WTC11 (cell line): ENCODE measurements at regions not wholly inside any gene's neighbourhood (a gene's known extent, or its start where the extent isn't known, plus 50 kb on each side); places are given as distances from the start of the nearest gene placed in this dataset.

Experiments used
- ATAC-seq: fragments of 200-7000 bp; cut with Tn5 transposase; 2 replicates; pipeline ENCODE4 v1.10.0; 2021; ENCODE audit warnings: mild to moderate bottlenecking, moderate library complexity
- CTCF ChIA-PET: fragments of 300-600 bp; sonication (Branson Sonifier 250); formaldehyde crosslinking; loops from one replicate; lab custom pipeline; 2021; ENCODE audit warnings: antibody characterized with exemption; lab: Charles Lee
- POLR2A ChIA-PET: fragments of 350-600 bp; sonication (Branson Sonifier 250); formaldehyde crosslinking; loops from one replicate; lab custom pipeline; 2021; ENCODE audit warnings: antibody characterized with exemption; lab: Charles Lee
- DNase-seq: peaks from one replicate; pipeline ENCODE4 v3.0.0; 2021; ENCODE audit warnings: low spot score
- H3K27ac Mint-ChIP-seq: 2 replicates; pipeline ENCODE4 v1.8.0; 2021; ENCODE audit warnings: mixed read lengths
- H3K27me3 Mint-ChIP-seq: 2 replicates; pipeline ENCODE4 v1.8.0; 2021; ENCODE audit warnings: low read depth, mild to moderate bottlenecking, moderate library complexity, mixed read lengths
- H3K36me3 Mint-ChIP-seq: 2 replicates; pipeline ENCODE4 v1.8.0; 2021; ENCODE audit warnings: mixed read lengths
- H3K4me1 Mint-ChIP-seq: 2 replicates; pipeline ENCODE4 v1.8.0; 2022; ENCODE audit warnings: mixed read lengths
- H3K4me3 Mint-ChIP-seq: 2 replicates; pipeline ENCODE4 v1.8.0; 2021; ENCODE audit warnings: mild to moderate bottlenecking, moderate library complexity, mixed read lengths
- H3K9me3 Mint-ChIP-seq: 2 replicates; pipeline ENCODE4 v1.8.0; 2021; ENCODE audit warnings: mixed read lengths
- GABPB1 ChIP-seq: sonication (generic); formaldehyde crosslinking; IDR thresholded peaks from 2 replicates; pipeline ENCODE4 v1.8.1; 2023; ENCODE audit warnings: mild to moderate bottlenecking, missing genetic modification reagents
- IRF1 ChIP-seq: sonication (generic); formaldehyde crosslinking; IDR thresholded peaks from 2 replicates; pipeline ENCODE4 v1.8.0; 2023; ENCODE audit warnings: missing genetic modification reagents
- JAZF1 ChIP-seq: fragments of 250-450 bp; sonication (Bioruptor Pico); IDR thresholded peaks from 2 replicates; pipeline ENCODE4 v1.9.0; 2021; ENCODE audit warnings: moderate library complexity, mild to moderate bottlenecking, inconsistent platforms
- MAX ChIP-seq: sonication (generic); formaldehyde crosslinking; IDR thresholded peaks from 2 replicates; pipeline ENCODE4 v1.8.0; 2022; ENCODE audit warnings: mild to moderate bottlenecking, missing genetic modification reagents
- MYBL2 ChIP-seq: sonication (generic); formaldehyde crosslinking; IDR thresholded peaks from 2 replicates; pipeline ENCODE4 v1.8.1; 2023; ENCODE audit warnings: mild to moderate bottlenecking, moderate library complexity, missing genetic modification reagents
- NFE2L1 ChIP-seq: sonication (generic); formaldehyde crosslinking; IDR thresholded peaks from 2 replicates; pipeline ENCODE4 v1.8.1; 2023; ENCODE audit warnings: missing genetic modification reagents
- PRRX2 ChIP-seq: fragments of 250-450 bp; sonication (Bioruptor Pico); IDR thresholded peaks from 2 replicates; pipeline ENCODE4 v1.8.0; 2021; ENCODE audit warnings: mild to moderate bottlenecking
- STAT6 ChIP-seq: sonication (generic); formaldehyde crosslinking; conservative IDR thresholded peaks from 2 replicates; pipeline ENCODE4 v1.8.1; 2023; ENCODE audit warnings: mild to moderate bottlenecking, low read depth, missing genetic modification reagents, moderate library complexity
- TP53 ChIP-seq: sonication (generic); formaldehyde crosslinking; IDR thresholded peaks from 2 replicates; pipeline ENCODE4 v1.8.1; 2023; ENCODE audit warnings: mild to moderate bottlenecking, missing genetic modification reagents
- USF2 ChIP-seq: sonication (generic); formaldehyde crosslinking; IDR thresholded peaks from 2 replicates; pipeline ENCODE4 v1.8.1; 2023; ENCODE audit warnings: mild to moderate bottlenecking, missing genetic modification reagents, moderate library complexity
- ZNF138 ChIP-seq: sonication (generic); formaldehyde crosslinking; conservative IDR thresholded peaks from 2 replicates; pipeline ENCODE4 v1.8.1; 2022; ENCODE audit warnings: mild to moderate bottlenecking, moderate library complexity, missing genetic modification reagents
- ZNF423 ChIP-seq: fragments of 250-450 bp; sonication (Bioruptor Pico); IDR thresholded peaks from 2 replicates; pipeline ENCODE4 v2.1.2; 2022; ENCODE audit warnings: mild to moderate bottlenecking, moderate library complexity
- TF ChIP-seq, protein P1 (sequence below): sonication (generic); formaldehyde crosslinking; IDR thresholded peaks from 2 replicates; pipeline ENCODE4 v1.8.1; 2023; ENCODE audit warnings: mild to moderate bottlenecking, missing genetic modification reagents
- TF ChIP-seq, protein P2 (sequence below): sonication (generic); formaldehyde crosslinking; IDR thresholded peaks from 2 replicates; pipeline ENCODE4 v1.8.1; 2022; ENCODE audit warnings: low read depth, mild to moderate bottlenecking, moderate library complexity, missing genetic modification reagents, borderline replicate concordance
- TF ChIP-seq, protein P3 (sequence below): sonication (generic); formaldehyde crosslinking; IDR thresholded peaks from 2 replicates; pipeline ENCODE4 v1.8.1; 2023; ENCODE audit warnings: mild to moderate bottlenecking, missing genetic modification reagents

- TF ChIP-seq JAZF1 (CRISPR knock-in tag) (no peak), USF2 (CRISPR knock-in tag) (no peak)
- Mint-ChIP-seq H3K9me3 (peaks cover 9% of the 10 kb centered on the region), H3K36me3 (peaks cover 8% of the 10 kb centered on the region), H3K27ac (no peak overlapping the region), H3K27me3 (no peaks in the 10 kb centered on the region), H3K4me3 (no peak overlapping the region), H3K4me1 (no peaks in the 10 kb centered on the region)
- POLR2A ChIA-PET = no interaction called here
- CTCF ChIA-PET = no interaction called here
- DNase-seq (no peak), ATAC-seq (no peak)
Observed at GRCh38 chr2:57850415-57851130, 196.0 kb upstream of the VRK2 start.

GRCh38 chr2:57855212-57855611 lies 191.4 kb upstream of the VRK2 start:
- DNase-seq = no peak
- H3K27ac Mint-ChIP-seq = no peak overlapping the region
- H3K4me1 Mint-ChIP-seq = no peaks in the 10 kb centered on the region
- ChIA-PET CTCF (interaction anchor here (0.8 kb wide), 1 partner anchor 135 kb away, joined by 3 read pairs; no protein-coding TSS in a partner anchor), POLR2A (no interaction called here)
- TF ChIP-seq TP53 (CRISPR knock-in tag) = no peak
- TF ChIP-seq IRF1 = no peak
- TF ChIP-seq MAX (CRISPR knock-in tag) = no peak
- TF ChIP-seq ZNF423 (CRISPR knock-in tag) = no peak
- no peak for TF ChIP-seq GABPB1
- TF ChIP-seq, protein P1, sequence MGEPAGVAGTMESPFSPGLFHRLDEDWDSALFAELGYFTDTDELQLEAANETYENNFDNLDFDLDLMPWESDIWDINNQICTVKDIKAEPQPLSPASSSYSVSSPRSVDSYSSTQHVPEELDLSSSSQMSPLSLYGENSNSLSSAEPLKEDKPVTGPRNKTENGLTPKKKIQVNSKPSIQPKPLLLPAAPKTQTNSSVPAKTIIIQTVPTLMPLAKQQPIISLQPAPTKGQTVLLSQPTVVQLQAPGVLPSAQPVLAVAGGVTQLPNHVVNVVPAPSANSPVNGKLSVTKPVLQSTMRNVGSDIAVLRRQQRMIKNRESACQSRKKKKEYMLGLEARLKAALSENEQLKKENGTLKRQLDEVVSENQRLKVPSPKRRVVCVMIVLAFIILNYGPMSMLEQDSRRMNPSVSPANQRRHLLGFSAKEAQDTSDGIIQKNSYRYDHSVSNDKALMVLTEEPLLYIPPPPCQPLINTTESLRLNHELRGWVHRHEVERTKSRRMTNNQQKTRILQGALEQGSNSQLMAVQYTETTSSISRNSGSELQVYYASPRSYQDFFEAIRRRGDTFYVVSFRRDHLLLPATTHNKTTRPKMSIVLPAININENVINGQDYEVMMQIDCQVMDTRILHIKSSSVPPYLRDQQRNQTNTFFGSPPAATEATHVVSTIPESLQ = no peak
- no peak for TF ChIP-seq NFE2L1 (CRISPR knock-in tag)
- TF ChIP-seq, protein P2, sequence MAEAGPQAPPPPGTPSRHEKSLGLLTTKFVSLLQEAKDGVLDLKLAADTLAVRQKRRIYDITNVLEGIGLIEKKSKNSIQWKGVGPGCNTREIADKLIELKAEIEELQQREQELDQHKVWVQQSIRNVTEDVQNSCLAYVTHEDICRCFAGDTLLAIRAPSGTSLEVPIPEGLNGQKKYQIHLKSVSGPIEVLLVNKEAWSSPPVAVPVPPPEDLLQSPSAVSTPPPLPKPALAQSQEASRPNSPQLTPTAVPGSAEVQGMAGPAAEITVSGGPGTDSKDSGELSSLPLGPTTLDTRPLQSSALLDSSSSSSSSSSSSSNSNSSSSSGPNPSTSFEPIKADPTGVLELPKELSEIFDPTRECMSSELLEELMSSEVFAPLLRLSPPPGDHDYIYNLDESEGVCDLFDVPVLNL (CRISPR knock-in tag) = no peak
- TF ChIP-seq STAT6 (CRISPR knock-in tag) = no peak
- TF ChIP-seq PRRX2 (CRISPR knock-in tag) = no peak
- TF ChIP-seq ZNF138 = no peak
- TF ChIP-seq JAZF1 (CRISPR knock-in tag) = no peak
- TF ChIP-seq, protein P3, sequence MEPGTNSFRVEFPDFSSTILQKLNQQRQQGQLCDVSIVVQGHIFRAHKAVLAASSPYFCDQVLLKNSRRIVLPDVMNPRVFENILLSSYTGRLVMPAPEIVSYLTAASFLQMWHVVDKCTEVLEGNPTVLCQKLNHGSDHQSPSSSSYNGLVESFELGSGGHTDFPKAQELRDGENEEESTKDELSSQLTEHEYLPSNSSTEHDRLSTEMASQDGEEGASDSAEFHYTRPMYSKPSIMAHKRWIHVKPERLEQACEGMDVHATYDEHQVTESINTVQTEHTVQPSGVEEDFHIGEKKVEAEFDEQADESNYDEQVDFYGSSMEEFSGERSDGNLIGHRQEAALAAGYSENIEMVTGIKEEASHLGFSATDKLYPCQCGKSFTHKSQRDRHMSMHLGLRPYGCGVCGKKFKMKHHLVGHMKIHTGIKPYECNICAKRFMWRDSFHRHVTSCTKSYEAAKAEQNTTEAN = no peak
- TF ChIP-seq MYBL2 = no peak
- no peaks in the 10 kb centered on the region for H3K27me3 Mint-ChIP-seq
- no peaks in the 10 kb centered on the region for H3K36me3 Mint-ChIP-seq
- no peak for ATAC-seq
- no peak overlapping the region for H3K4me3 Mint-ChIP-seq
- H3K9me3 Mint-ChIP-seq = no peaks in the 10 kb centered on the region
